ENCODE measurements at regions not wholly inside any gene's neighbourhood (a gene's known extent, or its start where the extent isn't known, plus 50 kb on each side); places are given as distances from the start of the nearest gene placed in this dataset.

DNA sequence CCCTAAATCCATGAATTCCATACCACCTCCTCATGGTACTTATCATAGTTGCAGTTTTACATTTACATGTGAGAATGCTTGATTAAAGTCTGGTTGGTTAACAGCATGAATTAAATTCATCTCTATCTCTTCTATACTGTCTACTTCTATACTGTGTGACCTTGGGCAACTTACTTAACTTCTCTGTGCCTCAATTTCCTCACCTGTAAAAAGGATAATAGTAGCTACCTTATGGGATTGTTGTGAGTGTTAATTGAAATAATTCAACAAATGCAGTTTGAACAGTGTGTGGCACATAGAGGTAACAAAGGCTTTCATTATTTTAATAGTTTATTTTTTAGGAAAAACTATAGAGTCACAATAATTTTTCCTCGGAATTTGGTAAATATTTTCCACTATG, 231.3 kb downstream of the RRAGC start:
- Histone ChIP-seq H3K36me3 (ENCODE audit: insufficient read depth, low read length) (no peaks in the 10 kb centered on the region), H3K9me2 (ENCODE audit: low read depth, low read length) (no peaks in the 10 kb centered on the region), H3K4me1 (ENCODE audit: insufficient read depth, low read length, severe bottlenecking) (no peaks in the 10 kb centered on the region), H3K9me3 (ENCODE audit: low read length) (no peaks in the 10 kb centered on the region), H3K27me3 (ENCODE audit: insufficient read depth, low read length) (no peaks in the 10 kb centered on the region), H3K9ac (ENCODE audit: low read length) (no peak overlapping the region), H3K4me2 (ENCODE audit: low read length) (no peak overlapping the region), H3K4me3 (ENCODE audit: low read depth, low read length, poor library complexity, severe bottlenecking) (no peak overlapping the region), H3K79me2 (ENCODE audit: insufficient read depth, low read length) (no peaks in the 10 kb centered on the region), H3K27ac (ENCODE audit: low read depth, low read length, poor library complexity, severe bottlenecking) (no peak overlapping the region), H2AFZ (ENCODE audit: low read length) (no peak overlapping the region), H4K20me1 (ENCODE audit: insufficient read depth, low read length) (no peaks in the 10 kb centered on the region), H3F3A (ENCODE audit: insufficient read depth, low read length) (no peaks in the 10 kb centered on the region)
- TF ChIP-seq EZH2 (IDR thresholded peaks at IDR 0.05; ENCODE audit: borderline replicate concordance, low read length) (no peak), CTCF (IDR thresholded peaks at IDR 0.05; ENCODE audit: low read length) (no peak)

DNA sequence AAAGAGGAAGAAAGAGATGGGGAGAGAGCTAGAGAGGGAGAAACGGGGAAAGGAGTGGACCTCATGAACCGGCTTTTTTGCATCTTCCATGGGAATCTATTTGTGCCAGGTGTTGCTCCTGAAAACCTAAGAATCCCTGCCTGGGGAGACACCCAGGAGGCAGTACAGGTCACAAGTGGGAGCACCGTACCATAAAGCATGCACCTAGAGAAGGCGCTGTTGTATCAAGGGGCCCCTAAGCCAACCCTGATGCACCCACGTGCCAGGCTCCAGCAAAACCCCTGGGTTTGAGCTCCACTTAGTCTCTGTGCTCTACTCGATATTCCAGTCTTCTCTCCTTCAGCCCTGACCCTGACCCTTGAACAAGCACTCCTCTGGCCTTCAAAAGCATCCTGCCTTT, 233.6 kb downstream of the RRAGC start:
- Histone ChIP-seq H3K79me2 (ENCODE audit: insufficient read depth, low read length) (no peaks in the 10 kb centered on the region), H4K20me1 (ENCODE audit: insufficient read depth, low read length) (no peaks in the 10 kb centered on the region), H3K36me3 (ENCODE audit: insufficient read depth, low read length) (no peaks in the 10 kb centered on the region), H3F3A (ENCODE audit: insufficient read depth, low read length) (no peaks in the 10 kb centered on the region), H3K9ac (ENCODE audit: low read length) (no peak overlapping the region), H3K27me3 (ENCODE audit: insufficient read depth, low read length) (no peaks in the 10 kb centered on the region), H2AFZ (ENCODE audit: low read length) (no peak overlapping the region), H3K9me2 (ENCODE audit: low read depth, low read length) (no peaks in the 10 kb centered on the region), H3K4me1 (ENCODE audit: insufficient read depth, low read length, severe bottlenecking) (no peaks in the 10 kb centered on the region), H3K9me3 (ENCODE audit: low read length) (no peaks in the 10 kb centered on the region), H3K4me3 (ENCODE audit: low read depth, low read length, poor library complexity, severe bottlenecking) (no peak overlapping the region), H3K4me2 (ENCODE audit: low read length) (no peak overlapping the region), H3K27ac (ENCODE audit: low read depth, low read length, poor library complexity, severe bottlenecking) (no peak overlapping the region)
- TF ChIP-seq EZH2 (IDR thresholded peaks at IDR 0.05; ENCODE audit: borderline replicate concordance, low read length) (no peak), CTCF (IDR thresholded peaks at IDR 0.05; ENCODE audit: low read length) (no peak)

GRCh38 chr1:38624336-38625039, 235.1 kb downstream of the RRAGC start:
- Histone ChIP-seq H3K27me3 (ENCODE audit: insufficient read depth, low read length) (no peaks in the 10 kb centered on the region), H3K9ac (ENCODE audit: low read length) (no peak overlapping the region), H3K4me1 (ENCODE audit: insufficient read depth, low read length, severe bottlenecking) (no peaks in the 10 kb centered on the region), H4K20me1 (ENCODE audit: insufficient read depth, low read length) (no peaks in the 10 kb centered on the region), H3K79me2 (ENCODE audit: insufficient read depth, low read length) (no peaks in the 10 kb centered on the region), H3K4me3 (ENCODE audit: low read depth, low read length, poor library complexity, severe bottlenecking) (no peak overlapping the region), H3F3A (ENCODE audit: insufficient read depth, low read length) (no peaks in the 10 kb centered on the region), H2AFZ (ENCODE audit: low read length) (no peak overlapping the region), H3K27ac (ENCODE audit: low read depth, low read length, poor library complexity, severe bottlenecking) (no peak overlapping the region), H3K9me2 (ENCODE audit: low read depth, low read length) (no peaks in the 10 kb centered on the region), H3K4me2 (ENCODE audit: low read length) (no peak overlapping the region), H3K9me3 (ENCODE audit: low read length) (no peaks in the 10 kb centered on the region), H3K36me3 (ENCODE audit: insufficient read depth, low read length) (no peaks in the 10 kb centered on the region)
- TF ChIP-seq CTCF (IDR thresholded peaks at IDR 0.05; ENCODE audit: low read length) (no peak), EZH2 (IDR thresholded peaks at IDR 0.05; ENCODE audit: borderline replicate concordance, low read length) (no peak)

Data from OCI-LY1 (cell line).